HG02571 (cell line): ENCODE measurements at regions not wholly inside any gene's neighbourhood (a gene's known extent, or its start where the extent isn't known, plus 50 kb on each side); places are given as distances from the start of the nearest gene placed in this dataset.
"Not testable (repeated sequence)": the region's sequence is repeated elsewhere in the genome, so short reads cannot be mapped to it uniquely, and the experiment has no call there.

Experiments used
- ATAC-seq: cut with Tn5 transposase; IDR thresholded peaks from one replicate; pipeline ENCODE4 v1.9.1; 2021; ENCODE audit warnings: mild to moderate bottlenecking, moderate library complexity; ENCODE audit not compliant: unreplicated experiment

GRCh38 chr1:120240181-120240580 is 63.9 kb upstream of the SEC22B start:
- not testable (repeated sequence) for ATAC-seq

DNA sequence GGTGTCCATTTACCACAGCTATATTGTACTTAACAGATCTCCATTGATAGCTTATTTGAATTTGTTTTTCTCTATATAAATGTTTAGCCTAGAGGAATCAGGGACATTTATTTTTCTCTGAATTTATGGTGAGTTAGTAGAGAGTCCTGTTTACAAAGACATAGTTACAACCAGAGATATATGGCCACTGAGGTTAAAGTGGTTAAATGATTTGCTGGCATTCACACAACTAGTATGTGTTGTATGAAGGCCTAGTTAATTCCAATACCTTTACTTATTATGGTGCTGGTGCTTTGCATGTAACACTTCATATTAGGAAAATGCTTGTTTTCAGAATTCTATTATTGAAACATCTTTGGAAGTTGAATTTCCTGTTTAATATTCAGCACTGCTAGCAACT is 63.0 kb upstream of the SEC22B start:
- ATAC-seq: not testable (repeated sequence)

GRCh38 chr1:120238867-120239266 is 62.5 kb upstream of the SEC22B start:
- ATAC-seq: not testable (repeated sequence)

DNA sequence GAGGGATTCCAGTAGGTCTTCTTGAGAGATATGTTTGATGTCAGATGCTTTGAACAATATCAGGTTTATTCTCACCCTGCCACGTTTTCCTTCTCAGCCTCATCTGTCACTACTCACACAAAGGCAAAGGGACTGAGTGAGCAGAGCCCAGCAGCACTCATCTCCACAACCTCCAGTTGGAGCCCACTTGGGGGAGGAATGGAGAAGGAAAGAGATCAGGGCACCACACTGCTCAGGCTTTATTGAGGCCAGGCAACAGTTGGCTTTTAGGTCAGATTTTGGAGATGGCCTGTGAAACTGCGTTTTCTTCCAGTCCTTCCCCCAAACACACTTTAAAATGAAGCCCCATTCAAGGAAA is 57.3 kb upstream of the SEC22B start:
- not testable (repeated sequence) for ATAC-seq

GRCh38 chr1:120232834-120233660 is 56.7 kb upstream of the SEC22B start:
- not testable (repeated sequence) for ATAC-seq

DNA sequence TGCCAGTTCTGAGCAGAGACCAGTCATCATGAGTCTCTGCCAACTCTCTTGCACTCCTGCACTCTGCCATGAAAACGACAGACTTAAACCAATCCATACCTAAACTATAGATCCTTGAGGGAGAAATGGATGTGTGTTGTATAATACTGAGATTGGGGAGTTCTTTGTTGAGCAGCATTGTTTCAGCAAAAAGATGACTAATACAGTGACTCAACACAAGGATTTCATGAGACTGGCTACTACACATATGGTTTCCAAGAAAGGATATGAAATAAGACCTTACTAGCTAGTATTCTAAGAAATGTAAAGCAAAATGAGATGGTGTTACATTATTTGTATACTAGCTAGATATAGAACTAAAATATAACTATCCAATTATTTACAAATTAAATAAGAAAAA is 53.5 kb upstream of the SEC22B start:
- not testable (repeated sequence) for ATAC-seq
